NCI-H146 (cell line): ENCODE measurements at regions not wholly inside any gene's neighbourhood (a gene's known extent, or its start where the extent isn't known, plus 50 kb on each side); places are given as distances from the start of the nearest gene placed in this dataset.

ENCODE experiments used
- DNase-seq: peaks from one replicate; lab custom pipeline; 2025; lab: John Stamatoyannopoulos, UW

- no peak for DNase-seq
Observed at GRCh38 chr2:105571445-105571987, 172.7 kb upstream of the FHL2 start.

- DNase-seq, result no peak
Observed at GRCh38 chr2:105570757-105571156, 171.9 kb upstream of the FHL2 start.

GRCh38 chr2:105570326-105570725 lies 171.5 kb upstream of the FHL2 start:
- no peak for DNase-seq

GRCh38 chr2:105569606-105570005 lies 170.8 kb upstream of the FHL2 start:
- no peak for DNase-seq

- peak; percentile 17 for DNase-seq
Observed at GRCh38 chr2:105567996-105568494, 169.2 kb upstream of the FHL2 start.

GRCh38 chr2:105563000-105563719 lies 164.3 kb upstream of the FHL2 start:
- DNase-seq, result no peak

- no peak for DNase-seq
Observed at GRCh38 chr2:105561401-105561800, 162.6 kb upstream of the FHL2 start.

- DNase-seq, result no peak
Observed at GRCh38 chr2:105560157-105560556, 161.3 kb upstream of the FHL2 start.

- no peak for DNase-seq
Observed at GRCh38 chr2:105557021-105557920, 158.4 kb upstream of the FHL2 start.

- no peak for DNase-seq
Observed at GRCh38 chr2:105556366-105556765, 157.5 kb upstream of the FHL2 start.

GRCh38 chr2:105554235-105554634 lies 155.4 kb upstream of the FHL2 start:
- no peak for DNase-seq

GRCh38 chr2:105553538-105554196 lies 154.8 kb upstream of the FHL2 start:
- no peak for DNase-seq

- no peak for DNase-seq
Observed at GRCh38 chr2:105546628-105546974, 147.8 kb upstream of the FHL2 start.

GRCh38 chr2:105545730-105546627 lies 147.1 kb upstream of the FHL2 start:
- peak; percentile 44 for DNase-seq

GRCh38 chr2:105544591-105545377 lies 145.9 kb upstream of the FHL2 start:
- DNase-seq, result no peak

- DNase-seq, result no peak
Observed at GRCh38 chr2:105541189-105542050, 142.6 kb upstream of the FHL2 start.

- DNase-seq, result no peak
Observed at GRCh38 chr2:105540642-105541041, 141.8 kb upstream of the FHL2 start.

- DNase-seq, result no peak
Observed at GRCh38 chr2:105539331-105539730, 140.5 kb upstream of the FHL2 start.

GRCh38 chr2:105538840-105539239 lies 140.0 kb upstream of the FHL2 start:
- DNase-seq, result no peak
